HFF-Myc (cell line): ENCODE measurements at regions not wholly inside any gene's neighbourhood (a gene's known extent, or its start where the extent isn't known, plus 50 kb on each side); places are given as distances from the start of the nearest gene placed in this dataset.

ENCODE experiments used
- DNase-seq: peaks from one replicate; pipeline ENCODE4 v3.0.0-alpha.2; 2011; ENCODE audit warnings: low read depth; ENCODE audit errors: extremely low read depth
- H3K4me3 ChIP-seq: replicated peaks from 2 replicates; pipeline ENCODE4 v1.5.1; 2011; ENCODE audit warnings: low read depth, mild to moderate bottlenecking, control low read depth, low read length
- CTCF ChIP-seq: IDR thresholded peaks from 2 replicates; pipeline ENCODE4 v1.5.1; 2012; ENCODE audit warnings: mild to moderate bottlenecking, low read depth, low read length, control low read depth; ENCODE audit errors: missing control alignments

- no peak overlapping the region for H3K4me3 ChIP-seq
- DNase-seq: no peak
- no peak for TF ChIP-seq CTCF
These were observed 51.4 kb downstream of the MARCHF4 start for GRCh38 chr2:216320852-216321251.

- no peak for TF ChIP-seq CTCF
- no peak for DNase-seq
- no peak overlapping the region for H3K4me3 ChIP-seq
These were observed 52.5 kb downstream of the MARCHF4 start for GRCh38 chr2:216319771-216320170.

GRCh38 chr2:216318521-216318874, 53.8 kb downstream of the MARCHF4 start:
- DNase-seq: no peak
- TF ChIP-seq CTCF: no peak
- no peak overlapping the region for H3K4me3 ChIP-seq

GRCh38 chr2:216317831-216318520, 54.3 kb downstream of the MARCHF4 start:
- no peak for TF ChIP-seq CTCF
- no peak for DNase-seq
- H3K4me3 ChIP-seq: no peak overlapping the region

- no peak for DNase-seq
- H3K4me3 ChIP-seq: no peak overlapping the region
- TF ChIP-seq CTCF: no peak
These were observed 55.5 kb downstream of the MARCHF4 start for GRCh38 chr2:216316743-216317142.

GRCh38 chr2:216315802-216316603, 56.3 kb downstream of the MARCHF4 start:
- no peak for DNase-seq
- no peak for TF ChIP-seq CTCF

More at GRCh38 chr2:216315802-216316603, 56.3 kb downstream of the MARCHF4 start:
- H3K4me3 ChIP-seq: peak overlapping the region; percentile 12
